CD4-positive, alpha-beta memory T cell (primary cell): ENCODE measurements at regions not wholly inside any gene's neighbourhood (a gene's known extent, or its start where the extent isn't known, plus 50 kb on each side); places are given as distances from the start of the nearest gene placed in this dataset.

Experiments
- CTCF ChIA-PET: fragments of 350-600 bp; sonication (Branson Sonifier 250); formaldehyde crosslinking; loops from one replicate; lab custom pipeline; 2021; ENCODE audit warnings: inconsistent platforms; ENCODE audit not compliant: partially characterized antibody; lab: Charles Lee
- POLR2A ChIA-PET: fragments of 350-600 bp; sonication (Branson Sonifier 250); formaldehyde crosslinking; loops from one replicate; lab custom pipeline; 2021; ENCODE audit not compliant: partially characterized antibody; lab: Charles Lee
- DNase-seq, 5 donors: peaks; one replicate each; pipeline versions ENCODE4 v3.0.0 to v3.0.0-alpha.2; 2020 to 2022; ENCODE audit warnings: mixed read lengths in 1 of 5
- H3K27ac ChIP-seq: one replicate; pipeline ENCODE4 v1.7.0; 2013; ENCODE audit warnings: low read depth, low read length
- H3K27me3 ChIP-seq: 2 replicates; pipeline ENCODE4 v1.7.0; 2013; ENCODE audit warnings: mild to moderate bottlenecking, low read length, moderate library complexity; ENCODE audit not compliant: insufficient read depth
- H3K36me3 ChIP-seq: 2 replicates; pipeline ENCODE4 v1.7.0; 2013; ENCODE audit warnings: mild to moderate bottlenecking, low read length, moderate library complexity; ENCODE audit not compliant: insufficient read depth
- H3K4me1 ChIP-seq: 2 replicates; pipeline ENCODE4 v1.7.0; 2013; ENCODE audit warnings: mild to moderate bottlenecking, low read length, moderate library complexity; ENCODE audit not compliant: insufficient read depth
- H3K4me3 ChIP-seq, 2 donors: one replicate each; pipeline ENCODE4 v1.7.0; 2013; ENCODE audit warnings: low read length in 2 of 2, mild to moderate bottlenecking in 1 of 2
- H3K9me3 ChIP-seq, 2 donors: one replicate each; pipeline ENCODE4 v1.7.0; 2013; ENCODE audit warnings: low read length in 2 of 2, control low read depth in 1 of 2; ENCODE audit not compliant: control insufficient read depth in 1 of 2
- H3K27ac Mint-ChIP-seq, 7 donors: one replicate each; pipeline ENCODE4 v1.8.0; 2020 to 2021; ENCODE audit warnings: mixed read lengths in 7 of 7, mild to moderate bottlenecking in 6 of 7, inconsistent platforms in 3 of 7, moderate library complexity in 3 of 7
- H3K27me3 Mint-ChIP-seq, 2 donors: one replicate each; pipeline ENCODE4 v1.8.0; 2020 to 2021; ENCODE audit warnings: mixed read lengths in 2 of 2
- H3K36me3 Mint-ChIP-seq, 2 donors: one replicate each; pipeline ENCODE4 v1.8.0; 2020 to 2021; ENCODE audit warnings: mixed read lengths in 2 of 2, inconsistent platforms in 1 of 2, mild to moderate bottlenecking in 1 of 2
- H3K4me1 Mint-ChIP-seq, 4 donors: one replicate each; pipeline ENCODE4 v1.8.0; 2020 to 2021; ENCODE audit warnings: mixed read lengths in 4 of 4, mild to moderate bottlenecking in 1 of 4
- H3K4me3 Mint-ChIP-seq, 8 donors: one replicate each; pipeline ENCODE4 v1.8.0; 2020 to 2021; ENCODE audit warnings: mixed read lengths in 8 of 8, mild to moderate bottlenecking in 7 of 8, moderate library complexity in 6 of 8, inconsistent platforms in 3 of 8
- H3K9me3 Mint-ChIP-seq, 8 donors: one replicate each; pipeline ENCODE4 v1.8.0; 2020 to 2021; ENCODE audit warnings: mixed read lengths in 8 of 8, mild to moderate bottlenecking in 5 of 8, inconsistent platforms in 3 of 8, moderate library complexity in 1 of 8
- intact Hi-C: fragments of 100-400 bp; cut with micrococcal nuclease; formaldehyde crosslinking; loops from one replicate; pipeline ENCODE4 v1.15.1; 2023

DNA sequence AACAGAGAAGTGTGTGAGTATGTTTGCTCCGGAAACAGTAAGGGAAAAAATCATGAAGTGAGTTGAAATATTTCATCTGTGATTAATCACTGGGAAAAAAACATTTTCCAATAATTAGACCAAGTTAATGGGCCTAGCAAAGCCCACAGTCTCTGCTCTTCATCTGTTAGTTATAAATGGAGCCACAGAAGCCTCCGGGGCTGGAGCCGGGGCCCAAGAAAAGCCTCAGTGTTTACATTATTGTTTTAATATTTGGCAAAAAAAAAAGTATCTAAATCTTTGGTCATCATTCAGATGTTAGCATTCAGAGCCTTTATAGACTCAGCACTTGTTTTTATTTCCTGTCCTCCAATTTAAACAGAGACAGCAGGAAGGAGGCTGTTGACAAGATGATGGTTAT is 115.0 kb downstream of the UBE2U start:
- Mint-ChIP-seq H3K27me3 (peaks cover 2 to 3% of the 10 kb centered on the region in 2 donors), H3K27ac (no peak overlapping the region), H3K4me3 (no peak overlapping the region), H3K36me3 (no peaks in the 10 kb centered on the region), H3K9me3 (peaks cover 0 to 2% (median 0%) of the 10 kb centered on the region in 8 donors), H3K4me1 (no peaks in the 10 kb centered on the region)
- CTCF ChIA-PET, result no interaction called here
- no peaks in the 10 kb centered on the region for H3K9me3 ChIP-seq
- POLR2A ChIA-PET, result no interaction called here
- no peak overlapping the region for H3K4me3 ChIP-seq
- H3K4me1 ChIP-seq, result no peaks in the 10 kb centered on the region
- DNase-seq, result no peak
- intact Hi-C loops, result no loop called here
- no peaks in the 10 kb centered on the region for H3K27me3 ChIP-seq
- H3K36me3 ChIP-seq, result no peaks in the 10 kb centered on the region
- no peak overlapping the region for H3K27ac ChIP-seq

DNA sequence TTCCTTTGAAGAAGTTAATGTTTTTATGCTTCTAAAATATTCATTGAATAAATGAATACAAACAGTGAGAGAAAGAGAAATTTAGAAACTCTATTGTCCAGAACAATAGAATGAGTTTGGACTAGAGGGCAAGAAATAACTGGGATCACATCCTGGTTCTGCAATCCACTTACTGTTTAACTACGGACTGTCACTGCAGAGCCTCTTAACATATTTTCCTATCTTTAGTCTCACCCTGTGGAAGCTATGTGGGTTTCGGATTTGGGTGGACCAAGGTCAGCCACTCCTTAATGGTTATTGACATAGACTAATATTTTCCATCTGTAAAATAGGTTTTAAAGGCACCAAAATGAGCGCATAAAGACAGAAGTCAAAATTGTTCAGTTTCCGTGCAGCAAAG is 116.6 kb downstream of the UBE2U start:
- no peak overlapping the region for H3K4me3 Mint-ChIP-seq
- H3K27ac Mint-ChIP-seq, result no peak overlapping the region
- intact Hi-C loops, result no loop called here
- Histone ChIP-seq H3K9me3 (no peaks in the 10 kb centered on the region), H3K27ac (no peak overlapping the region), H3K27me3 (no peaks in the 10 kb centered on the region), H3K4me3 (no peak overlapping the region), H3K36me3 (no peaks in the 10 kb centered on the region), H3K4me1 (no peaks in the 10 kb centered on the region)
- no peaks in the 10 kb centered on the region for H3K36me3 Mint-ChIP-seq
- ChIA-PET CTCF (no interaction called here), POLR2A (no interaction called here)
- H3K4me1 Mint-ChIP-seq, result no peaks in the 10 kb centered on the region
- DNase-seq, result no peak
- no peaks in the 10 kb centered on the region for H3K9me3 Mint-ChIP-seq
- H3K27me3 Mint-ChIP-seq, result peaks cover 4 to 5% of the 10 kb centered on the region in 2 donors

- ChIA-PET CTCF (no interaction called here), POLR2A (no interaction called here)
- peaks cover 3 to 5% of the 10 kb centered on the region in 2 donors for H3K27me3 Mint-ChIP-seq
- no peaks in the 10 kb centered on the region for H3K4me1 Mint-ChIP-seq
- DNase-seq, result no peak
- no peaks in the 10 kb centered on the region for H3K9me3 ChIP-seq
- no peaks in the 10 kb centered on the region for H3K36me3 ChIP-seq
- no peaks in the 10 kb centered on the region for H3K27me3 ChIP-seq
- no peaks in the 10 kb centered on the region for H3K36me3 Mint-ChIP-seq
- H3K4me3 Mint-ChIP-seq, result no peak overlapping the region
- no peaks in the 10 kb centered on the region for H3K4me1 ChIP-seq
- no peak overlapping the region for H3K27ac Mint-ChIP-seq
- no peaks in the 10 kb centered on the region for H3K9me3 Mint-ChIP-seq
- H3K27ac ChIP-seq, result no peak overlapping the region
- H3K4me3 ChIP-seq, result no peak overlapping the region
- intact Hi-C loops, result no loop called here
Measured at GRCh38 chr1:64320470-64320869, 117.0 kb downstream of the UBE2U start.

- no peaks in the 10 kb centered on the region for H3K9me3 Mint-ChIP-seq
- DNase-seq, result no peak
- Histone ChIP-seq H3K36me3 (no peaks in the 10 kb centered on the region), H3K9me3 (no peaks in the 10 kb centered on the region), H3K27ac (no peak overlapping the region), H3K4me3 (no peak overlapping the region), H3K27me3 (no peaks in the 10 kb centered on the region), H3K4me1 (no peaks in the 10 kb centered on the region)
- no peaks in the 10 kb centered on the region for H3K36me3 Mint-ChIP-seq
- intact Hi-C loops, result no loop called here
- no peaks in the 10 kb centered on the region for H3K4me1 Mint-ChIP-seq
- H3K4me3 Mint-ChIP-seq, result no peak overlapping the region
- no peak overlapping the region for H3K27ac Mint-ChIP-seq
- ChIA-PET CTCF (no interaction called here), POLR2A (no interaction called here)
- peaks cover 3 to 5% of the 10 kb centered on the region in 2 donors for H3K27me3 Mint-ChIP-seq
Measured at GRCh38 chr1:64320922-64321614, 117.6 kb downstream of the UBE2U start.

DNA sequence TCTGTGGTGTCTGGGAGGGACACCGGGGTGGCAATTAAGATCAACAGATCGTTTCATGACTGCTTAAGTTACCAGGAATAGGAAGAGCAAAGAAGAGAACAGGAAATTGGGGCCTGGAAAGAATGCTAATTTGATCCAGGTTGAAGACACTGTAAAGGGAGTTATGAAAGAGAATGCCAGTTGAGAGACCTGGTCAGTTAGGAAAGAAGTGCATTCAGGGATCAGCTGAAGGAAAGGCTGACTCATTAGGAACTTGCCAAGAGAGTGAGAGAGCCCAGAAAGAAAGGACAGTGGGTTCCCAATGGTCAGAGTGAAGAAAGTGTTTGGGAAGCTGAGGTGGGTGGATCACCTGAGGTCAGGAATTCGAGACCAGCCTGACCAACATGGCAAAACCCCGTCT is 119.6 kb downstream of the UBE2U start:
- DNase-seq, result no peak
- no peaks in the 10 kb centered on the region for H3K36me3 Mint-ChIP-seq
- no peaks in the 10 kb centered on the region for H3K4me1 Mint-ChIP-seq
- Histone ChIP-seq H3K36me3 (no peaks in the 10 kb centered on the region), H3K27me3 (no peaks in the 10 kb centered on the region), H3K27ac (no peak overlapping the region), H3K9me3 (no peaks in the 10 kb centered on the region), H3K4me3 (no peak overlapping the region), H3K4me1 (no peaks in the 10 kb centered on the region)
- no peak overlapping the region for H3K27ac Mint-ChIP-seq
- no peak overlapping the region for H3K4me3 Mint-ChIP-seq
- peaks cover 5 to 16% of the 10 kb centered on the region in 2 donors for H3K27me3 Mint-ChIP-seq
- H3K9me3 Mint-ChIP-seq, result no peaks in the 10 kb centered on the region
- ChIA-PET CTCF (no interaction called here), POLR2A (no interaction called here)
- intact Hi-C loops, result no loop called here

DNA sequence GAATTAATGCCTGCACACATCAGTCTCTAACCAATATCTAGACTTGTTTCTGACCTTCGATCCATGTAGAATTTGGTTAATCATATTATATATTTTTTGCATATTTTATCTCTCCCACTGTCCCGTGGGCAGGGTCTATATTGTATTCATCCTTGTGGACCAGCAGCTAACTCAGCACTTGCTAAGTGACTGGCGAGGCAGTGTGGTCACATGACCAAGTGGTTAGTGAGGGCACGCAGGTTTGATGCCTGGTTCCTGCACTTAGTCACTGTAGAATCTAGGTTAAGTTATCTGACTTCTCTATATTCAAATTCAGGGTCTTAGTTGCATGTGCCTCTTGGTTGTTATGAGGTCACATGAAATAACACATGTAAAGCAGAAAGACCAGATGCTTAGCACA is 120.5 kb downstream of the UBE2U start:
- Histone ChIP-seq H3K27ac (no peak overlapping the region), H3K9me3 (no peaks in the 10 kb centered on the region), H3K36me3 (no peaks in the 10 kb centered on the region), H3K27me3 (no peaks in the 10 kb centered on the region), H3K4me3 (no peak overlapping the region), H3K4me1 (no peaks in the 10 kb centered on the region)
- ChIA-PET CTCF (no interaction called here), POLR2A (no interaction called here)
- H3K4me1 Mint-ChIP-seq, result no peaks in the 10 kb centered on the region
- H3K36me3 Mint-ChIP-seq, result no peaks in the 10 kb centered on the region
- intact Hi-C loops, result no loop called here
- DNase-seq, result no peak
- H3K27me3 Mint-ChIP-seq, result peaks cover 10 to 20% of the 10 kb centered on the region in 2 donors
- no peak overlapping the region for H3K4me3 Mint-ChIP-seq
- no peaks in the 10 kb centered on the region for H3K9me3 Mint-ChIP-seq
- no peak overlapping the region for H3K27ac Mint-ChIP-seq

- POLR2A ChIA-PET, result no interaction called here
Measured at GRCh38 chr1:64325856-64326255, 122.4 kb downstream of the UBE2U start.

GRCh38 chr1:64327119-64327518 is 123.7 kb downstream of the UBE2U start:
- no peaks in the 10 kb centered on the region for H3K4me1 Mint-ChIP-seq
- intact Hi-C loops, result no loop called here
- H3K36me3 Mint-ChIP-seq, result no peaks in the 10 kb centered on the region
- peaks cover 10 to 20% of the 10 kb centered on the region in 2 donors for H3K27me3 Mint-ChIP-seq
- Histone ChIP-seq H3K36me3 (no peaks in the 10 kb centered on the region), H3K27ac (no peak overlapping the region), H3K9me3 (no peaks in the 10 kb centered on the region), H3K4me1 (no peaks in the 10 kb centered on the region), H3K4me3 (no peak overlapping the region), H3K27me3 (no peaks in the 10 kb centered on the region)
- ChIA-PET POLR2A (no interaction called here), CTCF (no interaction called here)
- H3K27ac Mint-ChIP-seq, result no peak overlapping the region
- no peaks in the 10 kb centered on the region for H3K9me3 Mint-ChIP-seq
- H3K4me3 Mint-ChIP-seq, result no peak overlapping the region
- DNase-seq, result no peak

More at GRCh38 chr1:64325856-64326255, 122.4 kb downstream of the UBE2U start:
- H3K36me3 Mint-ChIP-seq, result no peaks in the 10 kb centered on the region
- Histone ChIP-seq H3K4me3 (no peak overlapping the region), H3K36me3 (no peaks in the 10 kb centered on the region), H3K27ac (no peak overlapping the region), H3K27me3 (no peaks in the 10 kb centered on the region), H3K4me1 (no peaks in the 10 kb centered on the region), H3K9me3 (no peaks in the 10 kb centered on the region)
- no peaks in the 10 kb centered on the region for H3K9me3 Mint-ChIP-seq
- DNase-seq, result no peak
- CTCF ChIA-PET, result no interaction called here
- H3K4me3 Mint-ChIP-seq, result no peak overlapping the region
- intact Hi-C loops, result no loop called here
- H3K27ac Mint-ChIP-seq, result no peak overlapping the region
- peaks cover 10 to 20% of the 10 kb centered on the region in 2 donors for H3K27me3 Mint-ChIP-seq
- no peaks in the 10 kb centered on the region for H3K4me1 Mint-ChIP-seq
